Activated CD8-positive, alpha-beta memory T cell treated with anti-CD3 and anti-CD28 coated beads, Interleukin-2, amount 10 ng/mL, durations not matched to agents 7 days and 5 days (primary cell): ENCODE measurements at regions not wholly inside any gene's neighbourhood (a gene's known extent, or its start where the extent isn't known, plus 50 kb on each side); places are given as distances from the start of the nearest gene placed in this dataset.

ENCODE experiments used
- ATAC-seq: fragments of 150-1000 bp; cut with Tn5 transposase; one replicate; pipeline ENCODE4 v1.10.0; 2021; ENCODE audit warnings: moderate library complexity
- CTCF ChIA-PET: fragments of 350-600 bp; sonication (Branson Sonifier 250); formaldehyde crosslinking; loops from one replicate; lab custom pipeline; 2021; ENCODE audit warnings: antibody characterized with exemption; lab: Charles Lee
- DNase-seq: peaks from one replicate; pipeline ENCODE4 v3.0.0-alpha.2; 2020
- H3K27ac Mint-ChIP-seq: one replicate; pipeline ENCODE4 v1.8.0; 2021; ENCODE audit warnings: mild to moderate bottlenecking, mixed read lengths
- H3K27me3 Mint-ChIP-seq: one replicate; pipeline ENCODE4 v1.8.0; 2021; ENCODE audit warnings: mixed read lengths
- H3K36me3 Mint-ChIP-seq: one replicate; pipeline ENCODE4 v1.8.0; 2021; ENCODE audit warnings: mild to moderate bottlenecking, mixed read lengths
- H3K4me1 Mint-ChIP-seq: one replicate; pipeline ENCODE4 v1.8.0; 2021; ENCODE audit warnings: mixed read lengths
- H3K4me3 Mint-ChIP-seq: one replicate; pipeline ENCODE4 v1.8.0; 2021; ENCODE audit warnings: mild to moderate bottlenecking, moderate library complexity, mixed read lengths
- H3K9me3 Mint-ChIP-seq: one replicate; pipeline ENCODE4 v1.8.0; 2022; ENCODE audit warnings: low read depth, mixed read lengths

DNA sequence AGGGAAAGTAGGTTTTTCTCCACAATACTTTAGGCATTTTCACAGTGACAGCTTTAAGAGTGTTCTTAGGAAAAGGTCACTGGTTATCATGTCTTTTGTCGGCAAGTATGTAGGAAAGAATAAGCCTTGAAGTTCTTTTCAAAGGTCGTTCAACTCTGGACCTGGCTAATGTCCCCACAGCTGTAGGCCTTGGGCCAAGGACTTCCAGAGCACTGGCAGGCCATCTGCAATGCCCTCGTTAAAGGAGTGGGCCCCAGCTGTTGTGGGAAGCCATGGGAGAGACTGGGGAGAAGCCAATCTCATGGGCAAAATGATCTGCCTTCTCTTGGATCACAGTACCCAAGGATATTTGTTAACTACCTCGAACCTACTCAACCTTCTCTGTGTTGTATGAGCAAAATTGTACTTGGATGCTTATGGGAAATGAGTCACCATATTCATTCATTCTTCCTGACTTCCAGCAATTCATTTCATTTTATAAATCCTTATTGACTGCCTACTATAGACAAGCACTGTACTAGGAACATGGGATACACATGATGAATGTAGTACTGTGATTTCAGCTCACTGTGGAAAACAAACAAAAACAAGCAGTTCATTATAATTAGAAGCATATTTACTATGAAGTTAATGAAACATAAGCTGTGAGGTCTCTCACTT is 141.1 kb upstream of the KIT start:
- H3K36me3 Mint-ChIP-seq: no peaks in the 10 kb centered on the region
- CTCF ChIA-PET: no interaction called here
- no peaks in the 10 kb centered on the region for H3K9me3 Mint-ChIP-seq

GRCh38 chr4:54517781-54518444 is 139.8 kb upstream of the KIT start:
- no peak overlapping the region for H3K4me3 Mint-ChIP-seq
- ATAC-seq (no peak), DNase-seq (no peak)
- H3K4me1 Mint-ChIP-seq: no peaks in the 10 kb centered on the region
- no peaks in the 10 kb centered on the region for H3K9me3 Mint-ChIP-seq
- no peaks in the 10 kb centered on the region for H3K36me3 Mint-ChIP-seq
- CTCF ChIA-PET: no interaction called here
- no peaks in the 10 kb centered on the region for H3K27me3 Mint-ChIP-seq
- no peak overlapping the region for H3K27ac Mint-ChIP-seq

More for the DNA sequence above, 141.1 kb upstream of the KIT start:
- ATAC-seq (no peak), DNase-seq (no peak)
- Mint-ChIP-seq H3K4me3 (no peak overlapping the region), H3K27me3 (no peaks in the 10 kb centered on the region), H3K4me1 (no peaks in the 10 kb centered on the region), H3K27ac (no peak overlapping the region)

- ATAC-seq: no peak
- H3K27me3 Mint-ChIP-seq: no peaks in the 10 kb centered on the region
- no peak overlapping the region for H3K4me3 Mint-ChIP-seq
- H3K36me3 Mint-ChIP-seq: no peaks in the 10 kb centered on the region
- CTCF ChIA-PET: no interaction called here
- no peaks in the 10 kb centered on the region for H3K9me3 Mint-ChIP-seq
- H3K27ac Mint-ChIP-seq: no peak overlapping the region
- no peaks in the 10 kb centered on the region for H3K4me1 Mint-ChIP-seq
- DNase-seq: no peak
Observed at GRCh38 chr4:54525602-54526001, 132.2 kb upstream of the KIT start.

DNA sequence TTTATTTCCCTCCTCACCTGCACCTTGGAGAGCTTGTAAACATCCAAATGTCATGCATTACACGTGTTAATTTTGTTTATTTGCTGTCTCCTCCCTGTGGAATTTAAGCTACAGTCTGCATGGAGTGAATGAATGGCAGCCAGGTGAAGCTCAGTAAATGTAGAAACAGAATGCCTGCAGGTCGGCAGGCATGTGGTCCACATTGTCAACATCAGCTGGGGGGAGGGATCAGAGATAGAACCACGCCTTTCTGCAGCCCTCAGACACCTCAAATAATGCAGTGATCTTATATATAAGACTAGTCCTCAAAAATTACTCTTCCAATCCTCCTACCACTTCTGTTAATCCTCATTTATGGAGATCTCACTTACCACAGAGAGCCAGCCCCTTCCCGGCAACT is 131.2 kb upstream of the KIT start:
- no peak for ATAC-seq
- CTCF ChIA-PET: no interaction called here
- no peak for DNase-seq
- Mint-ChIP-seq H3K27me3 (no peaks in the 10 kb centered on the region), H3K4me1 (no peaks in the 10 kb centered on the region), H3K4me3 (no peak overlapping the region), H3K27ac (no peak overlapping the region), H3K36me3 (no peaks in the 10 kb centered on the region), H3K9me3 (no peaks in the 10 kb centered on the region)

DNA sequence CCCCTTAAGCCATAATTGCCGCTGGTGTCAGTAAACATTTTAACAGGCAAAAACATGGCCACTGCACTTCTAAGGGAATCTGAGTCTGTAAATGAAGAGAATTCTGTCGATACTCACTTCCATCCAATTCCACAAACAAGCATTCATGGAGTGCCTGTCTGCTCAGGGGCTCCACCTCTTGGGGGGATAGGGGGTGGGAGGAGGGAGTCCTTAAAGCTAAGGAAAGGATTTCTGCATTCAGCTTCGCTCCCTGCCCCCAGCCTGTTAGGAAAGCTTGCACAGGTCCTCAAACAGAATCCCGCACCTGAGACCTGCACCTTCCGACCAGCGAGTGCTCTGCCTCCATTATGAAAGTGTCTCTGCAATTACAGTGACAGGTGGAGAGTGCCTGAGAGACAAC is 130.2 kb upstream of the KIT start:
- ATAC-seq: no peak
- no peaks in the 10 kb centered on the region for H3K27me3 Mint-ChIP-seq
- H3K4me1 Mint-ChIP-seq: no peaks in the 10 kb centered on the region
- no peaks in the 10 kb centered on the region for H3K36me3 Mint-ChIP-seq
- no peak overlapping the region for H3K27ac Mint-ChIP-seq
- CTCF ChIA-PET: no interaction called here
- H3K9me3 Mint-ChIP-seq: no peaks in the 10 kb centered on the region
- no peak for DNase-seq
- no peak overlapping the region for H3K4me3 Mint-ChIP-seq

DNA sequence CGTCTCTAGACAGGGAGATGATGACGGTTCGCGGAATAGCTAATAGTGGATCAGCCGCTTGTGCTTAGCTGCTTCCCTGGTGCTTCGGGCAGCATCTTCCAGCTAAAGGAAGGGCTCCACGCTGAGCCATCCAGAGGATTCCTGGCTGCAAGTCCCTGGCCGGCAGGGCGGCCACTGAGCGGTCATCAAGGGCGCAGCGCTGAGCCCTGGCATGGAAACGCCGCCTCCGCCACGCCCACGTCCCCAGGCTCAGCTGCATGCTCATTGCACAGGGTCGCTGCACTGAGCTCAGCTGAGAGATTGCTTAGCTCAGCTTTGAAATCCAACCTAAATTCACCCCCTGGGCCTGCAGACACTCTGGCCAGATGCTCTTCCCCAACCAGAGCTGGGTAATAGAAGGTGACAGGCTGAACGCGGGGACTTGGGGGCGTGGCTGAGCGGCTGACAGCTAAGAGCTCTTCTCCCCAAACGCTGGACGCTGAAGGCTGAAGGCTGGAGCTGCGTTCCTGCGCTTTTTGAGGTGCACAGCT is 118.2 kb upstream of the KIT start:
- no peak for ATAC-seq
- Mint-ChIP-seq H3K36me3 (no peaks in the 10 kb centered on the region), H3K27me3 (no peaks in the 10 kb centered on the region), H3K27ac (no peak overlapping the region), H3K9me3 (no peaks in the 10 kb centered on the region), H3K4me1 (no peaks in the 10 kb centered on the region), H3K4me3 (no peak overlapping the region)
- DNase-seq: no peak
- CTCF ChIA-PET: no interaction called here

DNA sequence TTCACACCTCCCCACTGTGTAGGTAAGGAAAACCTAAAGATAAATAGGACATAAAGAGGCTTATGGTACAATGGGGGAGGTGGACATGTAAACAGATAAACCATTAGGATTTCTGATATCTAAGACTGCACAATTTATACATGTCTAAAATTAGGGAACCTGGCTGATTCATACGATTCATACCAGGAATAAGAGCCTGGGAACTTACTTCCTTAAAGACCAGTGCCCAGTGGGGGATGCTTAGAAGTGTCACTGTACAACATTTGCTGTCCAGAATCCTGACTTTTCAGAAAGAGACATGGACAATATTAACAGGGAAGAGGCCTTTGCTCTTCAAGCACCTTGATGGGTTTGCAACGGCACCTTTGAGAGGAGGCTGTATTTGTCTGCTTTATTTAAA is 116.8 kb upstream of the KIT start:
- no peak for ATAC-seq
- no peaks in the 10 kb centered on the region for H3K4me1 Mint-ChIP-seq
- no peak for DNase-seq
- H3K4me3 Mint-ChIP-seq: no peak overlapping the region
- H3K9me3 Mint-ChIP-seq: no peaks in the 10 kb centered on the region
- no peaks in the 10 kb centered on the region for H3K36me3 Mint-ChIP-seq
- H3K27me3 Mint-ChIP-seq: no peaks in the 10 kb centered on the region
- CTCF ChIA-PET: no interaction called here
- H3K27ac Mint-ChIP-seq: no peak overlapping the region

- H3K36me3 Mint-ChIP-seq: no peaks in the 10 kb centered on the region
- H3K27me3 Mint-ChIP-seq: no peaks in the 10 kb centered on the region
- no peak for ATAC-seq
- CTCF ChIA-PET: no interaction called here
- H3K4me1 Mint-ChIP-seq: no peaks in the 10 kb centered on the region
- no peak for DNase-seq
- no peak overlapping the region for H3K27ac Mint-ChIP-seq
- H3K9me3 Mint-ChIP-seq: no peaks in the 10 kb centered on the region
- no peak overlapping the region for H3K4me3 Mint-ChIP-seq
Observed at GRCh38 chr4:54541426-54542118, 116.2 kb upstream of the KIT start.

DNA sequence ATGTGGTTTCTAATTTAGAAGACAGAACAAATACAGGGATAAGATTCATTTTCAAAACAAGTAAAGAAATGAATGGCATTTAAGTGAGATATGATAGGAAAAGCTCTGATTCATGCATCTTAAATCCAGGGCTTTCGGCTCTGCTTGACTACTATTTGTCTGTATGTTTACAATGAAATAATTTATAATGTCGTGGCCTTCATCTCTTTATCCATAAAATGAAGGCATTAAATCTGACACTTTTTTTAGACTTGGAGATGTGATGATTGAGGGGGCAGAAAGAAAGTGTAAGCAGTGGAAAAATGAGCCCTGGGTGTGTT is 115.7 kb upstream of the KIT start:
- no peaks in the 10 kb centered on the region for H3K36me3 Mint-ChIP-seq
- ATAC-seq: no peak
- H3K9me3 Mint-ChIP-seq: no peaks in the 10 kb centered on the region
- no peak for DNase-seq
- CTCF ChIA-PET: no interaction called here
- H3K4me3 Mint-ChIP-seq: no peak overlapping the region
- no peaks in the 10 kb centered on the region for H3K27me3 Mint-ChIP-seq
- H3K27ac Mint-ChIP-seq: no peak overlapping the region
- no peaks in the 10 kb centered on the region for H3K4me1 Mint-ChIP-seq

GRCh38 chr4:54542540-54543041 is 115.2 kb upstream of the KIT start:
- ATAC-seq: no peak
- no peaks in the 10 kb centered on the region for H3K27me3 Mint-ChIP-seq
- no peaks in the 10 kb centered on the region for H3K4me1 Mint-ChIP-seq
- H3K9me3 Mint-ChIP-seq: no peaks in the 10 kb centered on the region
- CTCF ChIA-PET: no interaction called here
- H3K27ac Mint-ChIP-seq: no peak overlapping the region
- no peaks in the 10 kb centered on the region for H3K36me3 Mint-ChIP-seq
- H3K4me3 Mint-ChIP-seq: no peak overlapping the region
- DNase-seq: no peak

DNA sequence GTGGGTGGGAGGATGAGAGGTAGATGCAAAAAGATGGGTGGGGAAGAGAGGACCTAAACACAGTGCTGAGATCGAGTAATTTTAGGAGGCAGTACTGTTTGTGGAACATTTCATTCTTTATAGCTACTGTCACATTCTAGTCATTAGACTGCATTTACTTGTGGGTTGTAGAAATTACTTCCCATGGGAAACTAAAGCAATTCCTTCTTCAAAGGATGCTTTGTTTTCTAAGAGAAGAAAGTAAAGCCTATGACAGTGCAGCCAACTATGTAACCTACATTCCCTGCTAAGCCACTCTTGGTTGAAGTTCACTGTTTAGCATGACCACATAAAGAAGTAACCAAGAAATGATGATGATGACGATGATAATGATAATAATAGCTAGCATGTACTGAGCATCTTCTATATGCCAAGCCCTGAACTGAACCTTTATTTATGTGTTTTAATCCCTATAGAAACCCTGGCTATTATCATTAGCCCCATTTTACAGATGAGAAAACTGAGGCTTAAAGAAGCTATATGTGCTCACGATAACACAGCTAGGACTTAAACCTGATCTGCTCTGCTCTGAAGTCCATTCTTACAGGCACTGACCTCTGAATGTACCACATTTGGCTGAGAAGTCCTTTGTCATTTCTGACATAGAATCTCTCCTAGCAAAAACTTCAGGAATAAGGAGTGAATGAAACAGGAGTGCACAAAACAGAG is 114.5 kb upstream of the KIT start:
- CTCF ChIA-PET: no interaction called here
- ATAC-seq (no peak), DNase-seq (no peak)
- Mint-ChIP-seq H3K36me3 (no peaks in the 10 kb centered on the region), H3K4me1 (no peaks in the 10 kb centered on the region), H3K9me3 (no peaks in the 10 kb centered on the region), H3K27me3 (no peaks in the 10 kb centered on the region), H3K27ac (no peak overlapping the region), H3K4me3 (no peak overlapping the region)

- no peaks in the 10 kb centered on the region for H3K4me1 Mint-ChIP-seq
- no peaks in the 10 kb centered on the region for H3K9me3 Mint-ChIP-seq
- no peaks in the 10 kb centered on the region for H3K27me3 Mint-ChIP-seq
- ATAC-seq: no peak
- H3K4me3 Mint-ChIP-seq: no peak overlapping the region
- H3K27ac Mint-ChIP-seq: no peak overlapping the region
- DNase-seq: no peak
- no peaks in the 10 kb centered on the region for H3K36me3 Mint-ChIP-seq
- CTCF ChIA-PET: no interaction called here
Observed at GRCh38 chr4:54545663-54546424, 111.9 kb upstream of the KIT start.
